ENCODE measurements at regions not wholly inside any gene's neighbourhood (a gene's known extent, or its start where the extent isn't known, plus 50 kb on each side); places are given as distances from the start of the nearest gene placed in this dataset.
A peak's percentile ranks its signal among the peaks of the same experiment; 100 is the strongest.

DNA sequence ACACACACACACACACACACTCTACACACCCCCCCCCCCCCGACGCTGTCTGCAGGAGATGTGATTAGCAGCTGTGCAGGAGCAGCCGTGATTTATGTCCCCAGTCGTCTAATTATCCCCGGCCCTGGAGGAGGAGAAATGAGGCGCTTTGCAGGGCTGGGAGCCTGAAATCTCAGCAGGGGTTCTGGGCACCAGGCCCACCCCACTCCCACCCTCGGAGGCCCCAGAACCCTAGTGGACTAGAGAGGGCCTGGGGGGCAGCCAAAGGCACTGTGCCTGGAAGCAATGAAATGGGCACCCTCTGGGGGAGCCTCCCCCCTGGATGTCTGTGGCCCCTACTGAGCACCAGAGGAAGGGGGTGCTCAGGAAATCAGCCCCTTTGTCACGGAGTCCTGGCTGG lies 134.2 kb upstream of the CIBAR2 start:
- H3K36me3 ChIP-seq, result no peaks in the 10 kb centered on the region
- H3K4me1 ChIP-seq, result peaks cover 0 to 24% (median 0%) of the 10 kb centered on the region in 4 donors
- H3K4me3 ChIP-seq, result no peak overlapping the region
- H3K27me3 ChIP-seq, result no peaks in the 10 kb centered on the region
- H3K27ac ChIP-seq, result no peak overlapping the region
- DNase-seq (ENCODE audit: low spot score in 2 of 2), result no peak
- WGBS, 2 donors, result 40 to 52% methylated on average over 8 of the region's 8 CpGs
- H3K9me3 ChIP-seq, result no peaks in the 10 kb centered on the region
- TF ChIP-seq EP300 (IDR thresholded peaks at IDR 0.05), result no peak
- TF ChIP-seq, protein P1, sequence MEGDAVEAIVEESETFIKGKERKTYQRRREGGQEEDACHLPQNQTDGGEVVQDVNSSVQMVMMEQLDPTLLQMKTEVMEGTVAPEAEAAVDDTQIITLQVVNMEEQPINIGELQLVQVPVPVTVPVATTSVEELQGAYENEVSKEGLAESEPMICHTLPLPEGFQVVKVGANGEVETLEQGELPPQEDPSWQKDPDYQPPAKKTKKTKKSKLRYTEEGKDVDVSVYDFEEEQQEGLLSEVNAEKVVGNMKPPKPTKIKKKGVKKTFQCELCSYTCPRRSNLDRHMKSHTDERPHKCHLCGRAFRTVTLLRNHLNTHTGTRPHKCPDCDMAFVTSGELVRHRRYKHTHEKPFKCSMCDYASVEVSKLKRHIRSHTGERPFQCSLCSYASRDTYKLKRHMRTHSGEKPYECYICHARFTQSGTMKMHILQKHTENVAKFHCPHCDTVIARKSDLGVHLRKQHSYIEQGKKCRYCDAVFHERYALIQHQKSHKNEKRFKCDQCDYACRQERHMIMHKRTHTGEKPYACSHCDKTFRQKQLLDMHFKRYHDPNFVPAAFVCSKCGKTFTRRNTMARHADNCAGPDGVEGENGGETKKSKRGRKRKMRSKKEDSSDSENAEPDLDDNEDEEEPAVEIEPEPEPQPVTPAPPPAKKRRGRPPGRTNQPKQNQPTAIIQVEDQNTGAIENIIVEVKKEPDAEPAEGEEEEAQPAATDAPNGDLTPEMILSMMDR (IDR thresholded peaks at IDR 0.05), result no peak
- no peak for TF ChIP-seq POLR2A (IDR thresholded peaks at IDR 0.05)

GRCh38 chr16:85246973-85247372 lies 134.7 kb upstream of the CIBAR2 start:
- Histone ChIP-seq H3K4me1 (peaks cover 0 to 24% (median 0%) of the 10 kb centered on the region in 4 donors), H3K36me3 (no peaks in the 10 kb centered on the region), H3K27me3 (no peaks in the 10 kb centered on the region), H3K9me3 (no peaks in the 10 kb centered on the region), H3K4me3 (no peak overlapping the region), H3K27ac (no peak overlapping the region)
- TF ChIP-seq POLR2A (IDR thresholded peaks at IDR 0.05) (no peak), EP300 (IDR thresholded peaks at IDR 0.05) (no peak)
- TF ChIP-seq, protein P1 (IDR thresholded peaks at IDR 0.05), result no peak
- no peak for DNase-seq (ENCODE audit: low spot score in 2 of 2)
- WGBS, 2 donors, result 73 to 89% methylated on average over 8 of the region's 8 CpGs

- H3K36me3 ChIP-seq, result no peaks in the 10 kb centered on the region
- WGBS, 2 donors, result 81% methylated on average over 5 of the region's 5 CpGs
- TF ChIP-seq POLR2A (IDR thresholded peaks at IDR 0.05) (no peak), EP300 (IDR thresholded peaks at IDR 0.05) (no peak)
- TF ChIP-seq, protein P1 (IDR thresholded peaks at IDR 0.05), result no peak
- no peaks in the 10 kb centered on the region for H3K9me3 ChIP-seq
- DNase-seq (ENCODE audit: low spot score in 2 of 2), result no peak
- H3K4me3 ChIP-seq, result no peak overlapping the region
- no peak overlapping the region for H3K27ac ChIP-seq
- no peaks in the 10 kb centered on the region for H3K27me3 ChIP-seq
- H3K4me1 ChIP-seq, result peaks cover 0 to 28% (median 1%) of the 10 kb centered on the region in 4 donors
These were observed 136.1 kb upstream of the CIBAR2 start for GRCh38 chr16:85248342-85248741.

DNA sequence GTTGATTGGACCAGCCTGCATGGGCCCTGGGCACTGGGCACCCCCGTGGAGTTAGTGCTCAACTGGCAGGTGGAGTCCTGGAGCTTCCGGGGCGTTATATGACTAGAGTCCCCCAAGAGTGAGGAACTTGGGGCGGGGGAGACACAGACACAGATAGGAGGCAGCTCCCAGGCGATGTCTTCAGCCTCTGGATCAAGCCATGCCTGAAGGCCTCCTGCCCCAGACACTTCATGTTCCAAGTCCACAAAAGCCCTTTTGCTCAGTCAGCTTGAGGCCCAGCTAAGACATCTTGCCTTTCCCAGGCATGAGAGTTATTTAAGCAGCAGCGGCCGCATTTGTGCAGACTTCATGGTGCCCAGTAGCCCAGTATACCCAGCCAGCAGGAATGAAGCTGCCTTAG lies 136.6 kb upstream of the CIBAR2 start:
- Histone ChIP-seq H3K9me3 (no peaks in the 10 kb centered on the region), H3K27me3 (no peaks in the 10 kb centered on the region), H3K4me1 (peaks cover 0 to 30% (median 3%) of the 10 kb centered on the region in 4 donors), H3K27ac (no peak overlapping the region), H3K4me3 (no peak overlapping the region), H3K36me3 (no peaks in the 10 kb centered on the region)
- TF ChIP-seq, protein P1 (IDR thresholded peaks at IDR 0.05), result no peak
- TF ChIP-seq POLR2A (IDR thresholded peaks at IDR 0.05) (no peak), EP300 (IDR thresholded peaks at IDR 0.05) (no peak)
- 90 to 95% methylated on average over 7 of the region's 7 CpGs for WGBS, 2 donors
- DNase-seq (ENCODE audit: low spot score in 2 of 2), result no peak

GRCh38 chr16:85249418-85250146 lies 137.3 kb upstream of the CIBAR2 start:
- Histone ChIP-seq H3K36me3 (no peaks in the 10 kb centered on the region), H3K4me1 (peaks cover 0 to 30% (median 3%) of the 10 kb centered on the region in 4 donors), H3K9me3 (no peaks in the 10 kb centered on the region), H3K4me3 (no peak overlapping the region), H3K27me3 (no peaks in the 10 kb centered on the region), H3K27ac (peak overlapping the region in 1 of 4 donors; percentile 31)
- TF ChIP-seq POLR2A (IDR thresholded peaks at IDR 0.05), result no peak
- no peak for TF ChIP-seq EP300 (IDR thresholded peaks at IDR 0.05)
- TF ChIP-seq, protein P1 (IDR thresholded peaks at IDR 0.05), result no peak
- WGBS, 2 donors, result 72 to 78% methylated on average over 15 to 25 of the region's 31 CpGs
- no peak for DNase-seq (ENCODE audit: low spot score in 2 of 2)
